Activated naive CD8-positive, alpha-beta T cell treated with anti-CD3 and anti-CD28 coated beads, Interleukin-2, amount 10 ng/mL, durations not matched to agents 7 days and 5 days (primary cell): ENCODE measurements at regions not wholly inside any gene's neighbourhood (a gene's known extent, or its start where the extent isn't known, plus 50 kb on each side); places are given as distances from the start of the nearest gene placed in this dataset.
"Not testable (repeated sequence)": the region's sequence is repeated elsewhere in the genome, so short reads cannot be mapped to it uniquely, and the experiment has no call there.

Experiments
- ATAC-seq: fragments of 150-1000 bp; cut with Tn5 transposase; one replicate; pipeline ENCODE4 v1.10.0; 2021; ENCODE audit warnings: low read depth, moderate library complexity
- POLR2A ChIA-PET: fragments of 350-600 bp; sonication (Branson Sonifier 250); formaldehyde crosslinking; loops from one replicate; lab custom pipeline; 2021; ENCODE audit warnings: antibody characterized with exemption; lab: Charles Lee
- DNase-seq: peaks from one replicate; pipeline ENCODE4 v3.0.0; 2021
- H3K27ac Mint-ChIP-seq: one replicate; pipeline ENCODE4 v1.8.0; 2022; ENCODE audit warnings: mild to moderate bottlenecking, mixed read lengths
- H3K27me3 Mint-ChIP-seq: one replicate; pipeline ENCODE4 v1.8.0; 2022; ENCODE audit warnings: mild to moderate bottlenecking, moderate library complexity, mixed read lengths
- H3K36me3 Mint-ChIP-seq: one replicate; pipeline ENCODE4 v1.8.0; 2021; ENCODE audit warnings: mild to moderate bottlenecking, mixed read lengths
- H3K4me1 Mint-ChIP-seq: one replicate; pipeline ENCODE4 v1.8.0; 2021; ENCODE audit warnings: mixed read lengths
- H3K4me3 Mint-ChIP-seq: one replicate; pipeline ENCODE4 v1.8.0; 2022; ENCODE audit warnings: mild to moderate bottlenecking, moderate library complexity, mixed read lengths
- H3K9me3 Mint-ChIP-seq: one replicate; pipeline ENCODE4 v1.8.0; 2021; ENCODE audit warnings: mixed read lengths

DNA sequence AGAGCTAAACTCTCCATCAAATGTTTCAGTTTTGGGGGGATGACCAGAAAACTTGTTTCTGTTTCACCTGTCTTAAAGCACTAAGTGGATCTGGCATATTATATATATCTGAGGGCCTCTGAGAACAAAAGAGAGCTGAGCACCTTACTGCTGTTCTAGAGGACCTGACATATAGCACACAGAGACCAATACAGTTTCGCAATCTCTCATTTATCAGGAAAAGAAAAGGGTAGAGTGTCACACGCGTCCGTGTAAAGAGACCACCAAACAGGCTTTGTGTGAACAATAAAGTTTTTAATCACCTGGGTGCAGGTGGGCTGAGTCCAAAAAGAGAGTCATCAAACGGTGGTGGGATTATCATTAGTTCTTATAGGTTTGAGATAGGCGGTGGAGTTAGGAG lies 434.5 kb upstream of the KCND2 start:
- Mint-ChIP-seq H3K36me3 (no peaks in the 10 kb centered on the region), H3K27me3 (no peaks in the 10 kb centered on the region), H3K4me1 (no peaks in the 10 kb centered on the region), H3K4me3 (no peak overlapping the region), H3K27ac (no peak overlapping the region), H3K9me3 (peaks cover 7% of the 10 kb centered on the region)
- DNase-seq (no peak), ATAC-seq (no peak)
- POLR2A ChIA-PET, result no interaction called here

GRCh38 chr7:119842337-119842736 lies 430.6 kb upstream of the KCND2 start:
- no peak overlapping the region for H3K27ac Mint-ChIP-seq
- DNase-seq (no peak), ATAC-seq (no peak)
- H3K4me3 Mint-ChIP-seq, result no peak overlapping the region
- H3K36me3 Mint-ChIP-seq, result no peaks in the 10 kb centered on the region
- POLR2A ChIA-PET, result no interaction called here
- H3K4me1 Mint-ChIP-seq, result no peaks in the 10 kb centered on the region
- H3K27me3 Mint-ChIP-seq, result no peaks in the 10 kb centered on the region
- peaks cover 10% of the 10 kb centered on the region for H3K9me3 Mint-ChIP-seq

DNA sequence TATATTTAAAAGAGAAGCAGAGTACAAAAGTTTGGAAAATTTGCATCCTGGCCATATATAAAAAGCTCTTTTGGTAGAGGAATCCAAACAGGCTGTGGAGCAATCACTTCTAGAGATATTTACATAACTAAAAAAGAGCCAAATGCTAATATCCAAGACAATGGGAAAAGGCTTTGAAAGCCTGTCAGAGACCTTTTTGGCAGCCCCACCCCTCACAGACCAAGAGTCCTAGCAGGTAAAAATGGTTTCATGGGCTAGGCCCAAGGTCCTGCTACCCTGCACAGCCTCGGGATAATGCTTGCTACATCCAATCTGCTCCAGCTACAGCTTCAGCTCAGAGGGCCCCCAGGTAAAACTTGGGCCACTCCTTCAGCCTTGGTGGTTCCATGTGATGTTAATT lies 430.2 kb upstream of the KCND2 start:
- no peak for ATAC-seq
- Mint-ChIP-seq H3K27me3 (no peaks in the 10 kb centered on the region), H3K4me3 (no peak overlapping the region), H3K9me3 (peaks cover 10% of the 10 kb centered on the region), H3K4me1 (no peaks in the 10 kb centered on the region), H3K27ac (no peak overlapping the region), H3K36me3 (no peaks in the 10 kb centered on the region)
- POLR2A ChIA-PET, result no interaction called here
- no peak for DNase-seq

DNA sequence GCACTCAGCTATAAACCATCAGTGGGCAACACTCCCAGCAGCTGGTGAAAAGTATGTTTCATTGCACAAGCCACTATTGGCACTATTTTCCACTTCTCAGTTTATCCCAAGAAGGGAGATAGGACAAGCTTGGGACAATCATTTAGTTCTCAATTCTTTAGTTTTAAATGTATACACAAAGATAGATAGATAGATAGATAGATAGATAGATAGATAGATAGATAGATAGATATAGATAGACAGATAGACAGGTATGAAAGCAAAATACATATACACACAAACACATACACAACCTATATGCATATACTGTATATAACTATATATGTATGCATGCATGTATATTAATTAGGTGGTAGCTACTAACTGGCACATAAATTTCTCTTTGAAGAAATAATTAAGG lies 411.6 kb upstream of the KCND2 start:
- DNase-seq (no peak), ATAC-seq (no peak)
- H3K36me3 Mint-ChIP-seq, result no peaks in the 10 kb centered on the region
- no peaks in the 10 kb centered on the region for H3K4me1 Mint-ChIP-seq
- H3K27me3 Mint-ChIP-seq, result no peaks in the 10 kb centered on the region
- peaks cover 8% of the 10 kb centered on the region for H3K9me3 Mint-ChIP-seq
- H3K27ac Mint-ChIP-seq, result no peak overlapping the region
- POLR2A ChIA-PET, result no interaction called here
- no peak overlapping the region for H3K4me3 Mint-ChIP-seq

DNA sequence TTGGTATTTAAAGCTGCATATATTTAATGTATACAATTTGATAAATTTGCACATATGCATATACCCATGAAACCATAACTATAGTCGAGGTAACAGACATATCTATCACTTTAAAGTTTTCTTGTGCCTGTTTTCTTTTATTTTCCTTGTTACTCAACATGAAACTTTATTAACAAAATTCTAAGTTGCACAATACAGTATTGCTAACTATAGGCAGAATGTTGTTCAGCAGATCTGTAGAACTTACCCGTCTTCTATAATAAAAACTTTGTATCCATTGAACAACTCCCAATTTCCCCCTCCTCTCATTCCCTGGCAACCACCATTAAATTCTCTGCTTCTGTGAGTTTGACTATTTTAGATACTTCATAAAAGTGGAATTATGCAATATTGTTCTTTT lies 404.6 kb upstream of the KCND2 start:
- Mint-ChIP-seq H3K36me3 (no peaks in the 10 kb centered on the region), H3K27ac (no peak overlapping the region), H3K4me1 (no peaks in the 10 kb centered on the region), H3K27me3 (no peaks in the 10 kb centered on the region), H3K9me3 (peaks cover 8% of the 10 kb centered on the region), H3K4me3 (no peak overlapping the region)
- no peak for DNase-seq
- POLR2A ChIA-PET, result no interaction called here
- ATAC-seq, result no peak

GRCh38 chr7:119879835-119880234 lies 393.1 kb upstream of the KCND2 start:
- ATAC-seq (no peak), DNase-seq (no peak)
- no peak overlapping the region for H3K27ac Mint-ChIP-seq
- H3K27me3 Mint-ChIP-seq, result no peaks in the 10 kb centered on the region
- H3K4me3 Mint-ChIP-seq, result no peak overlapping the region
- H3K9me3 Mint-ChIP-seq, result peaks cover 4% of the 10 kb centered on the region
- POLR2A ChIA-PET, result no interaction called here
- H3K36me3 Mint-ChIP-seq, result no peaks in the 10 kb centered on the region
- H3K4me1 Mint-ChIP-seq, result no peaks in the 10 kb centered on the region

GRCh38 chr7:119886007-119886406 lies 387.0 kb upstream of the KCND2 start:
- POLR2A ChIA-PET, result no interaction called here
- Mint-ChIP-seq H3K4me3 (no peak overlapping the region), H3K4me1 (no peaks in the 10 kb centered on the region), H3K36me3 (no peaks in the 10 kb centered on the region), H3K27ac (no peak overlapping the region), H3K9me3 (peaks cover 8% of the 10 kb centered on the region), H3K27me3 (no peaks in the 10 kb centered on the region)
- DNase-seq (no peak), ATAC-seq (no peak)

GRCh38 chr7:119886525-119886924 lies 386.4 kb upstream of the KCND2 start:
- H3K27me3 Mint-ChIP-seq, DNase-seq, H3K27ac Mint-ChIP-seq, H3K36me3 Mint-ChIP-seq, H3K4me3 Mint-ChIP-seq, ATAC-seq, H3K4me1 Mint-ChIP-seq, H3K9me3 Mint-ChIP-seq, POLR2A ChIA-PET: not testable (repeated sequence)

DNA sequence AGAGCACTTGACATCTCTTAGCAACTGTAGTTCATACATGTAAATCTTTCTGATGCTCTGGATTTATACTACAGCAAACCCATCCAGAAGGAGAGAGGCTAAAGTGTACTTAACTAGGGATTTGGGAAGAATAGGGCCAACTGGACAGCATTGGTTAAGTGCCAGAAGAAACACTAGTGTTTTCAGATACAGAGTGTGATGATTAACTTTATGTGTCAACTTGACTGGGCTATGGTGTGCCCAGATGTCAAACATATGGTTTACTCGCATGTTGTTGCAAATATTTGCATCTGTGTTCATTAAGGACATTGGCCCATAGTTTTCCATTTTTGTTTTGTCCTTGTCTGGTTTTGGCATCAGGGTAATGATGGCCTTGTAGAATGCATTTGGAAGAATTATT lies 384.7 kb upstream of the KCND2 start:
- ATAC-seq (no peak), DNase-seq (no peak)
- H3K27ac Mint-ChIP-seq, result no peak overlapping the region
- no peak overlapping the region for H3K4me3 Mint-ChIP-seq
- no peaks in the 10 kb centered on the region for H3K27me3 Mint-ChIP-seq
- H3K36me3 Mint-ChIP-seq, result no peaks in the 10 kb centered on the region
- peaks cover 8% of the 10 kb centered on the region for H3K9me3 Mint-ChIP-seq
- no peaks in the 10 kb centered on the region for H3K4me1 Mint-ChIP-seq
- POLR2A ChIA-PET, result no interaction called here

DNA sequence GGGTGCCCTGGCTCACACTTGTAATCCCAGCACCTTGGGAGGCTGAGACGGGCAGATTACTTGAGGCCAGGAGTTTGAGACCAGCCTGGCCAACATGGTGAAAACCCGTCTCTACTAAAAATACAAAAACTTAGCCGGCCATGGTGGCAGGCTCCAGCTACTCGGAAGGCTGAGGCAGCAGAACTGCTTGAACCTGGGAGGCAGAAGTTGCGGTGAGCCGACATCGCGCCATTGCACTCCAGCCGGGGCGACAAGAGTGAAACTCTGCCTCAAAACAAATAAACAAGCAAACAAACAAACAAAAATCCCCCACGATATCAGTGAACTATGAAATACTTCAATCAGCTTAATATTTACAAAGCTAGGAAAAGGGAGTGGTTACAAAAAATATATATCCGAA lies 382.3 kb upstream of the KCND2 start:
- Mint-ChIP-seq H3K27me3 (no peaks in the 10 kb centered on the region), H3K4me1 (no peaks in the 10 kb centered on the region), H3K27ac (no peak overlapping the region), H3K36me3 (no peaks in the 10 kb centered on the region), H3K9me3 (peaks cover 5% of the 10 kb centered on the region), H3K4me3 (no peak overlapping the region)
- ATAC-seq (no peak), DNase-seq (no peak)
- POLR2A ChIA-PET, result no interaction called here

DNA sequence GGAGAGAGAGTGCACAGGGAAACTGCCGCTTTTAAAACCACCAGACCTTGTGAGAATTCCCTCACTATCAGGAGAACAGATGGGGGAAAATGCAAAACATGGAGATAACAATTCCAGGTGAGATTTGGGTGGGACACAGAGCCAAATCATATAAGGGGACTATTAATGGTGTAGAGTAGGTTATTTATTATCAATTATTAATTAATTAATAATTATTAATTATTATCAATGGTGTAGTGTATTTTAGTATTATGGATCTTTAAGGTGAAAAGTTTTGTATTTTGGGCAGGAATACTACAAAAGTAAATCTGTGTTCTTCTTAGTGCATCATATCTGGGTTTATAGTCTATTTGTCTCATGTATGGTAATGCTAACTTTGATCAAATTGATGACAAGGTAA lies 377.7 kb upstream of the KCND2 start:
- POLR2A ChIA-PET, result no interaction called here
- DNase-seq, result no peak
- H3K27ac Mint-ChIP-seq, result no peak overlapping the region
- H3K9me3 Mint-ChIP-seq, result peaks cover 8% of the 10 kb centered on the region
- no peak overlapping the region for H3K4me3 Mint-ChIP-seq
- no peaks in the 10 kb centered on the region for H3K36me3 Mint-ChIP-seq
- no peaks in the 10 kb centered on the region for H3K27me3 Mint-ChIP-seq
- no peak for ATAC-seq
- H3K4me1 Mint-ChIP-seq, result no peaks in the 10 kb centered on the region

DNA sequence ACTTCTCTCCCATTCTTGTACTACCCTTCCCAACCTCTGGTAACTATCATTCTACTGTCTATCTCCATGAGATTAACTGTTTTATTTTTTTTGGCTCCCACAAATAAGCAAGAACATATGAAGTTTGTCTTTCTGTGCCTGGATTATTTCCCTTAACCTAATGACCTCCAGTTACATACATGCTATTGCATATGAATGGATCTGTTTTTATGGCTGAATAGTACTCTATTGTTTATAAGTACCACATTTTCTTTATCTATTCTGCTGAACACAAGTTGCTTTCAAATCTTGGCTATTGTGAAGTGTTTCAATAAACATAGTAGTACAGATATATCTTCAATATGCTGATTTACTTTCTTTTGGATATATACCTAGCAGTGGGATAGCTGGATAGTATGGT lies 376.6 kb upstream of the KCND2 start:
- H3K36me3 Mint-ChIP-seq, result no peaks in the 10 kb centered on the region
- no peaks in the 10 kb centered on the region for H3K27me3 Mint-ChIP-seq
- POLR2A ChIA-PET, result no interaction called here
- no peak overlapping the region for H3K4me3 Mint-ChIP-seq
- H3K9me3 Mint-ChIP-seq, result peaks cover 6% of the 10 kb centered on the region
- DNase-seq (no peak), ATAC-seq (no peak)
- no peak overlapping the region for H3K27ac Mint-ChIP-seq
- no peaks in the 10 kb centered on the region for H3K4me1 Mint-ChIP-seq

- POLR2A ChIA-PET, result no interaction called here
- H3K4me1 Mint-ChIP-seq, result no peaks in the 10 kb centered on the region
- H3K27ac Mint-ChIP-seq, result no peak overlapping the region
- H3K27me3 Mint-ChIP-seq, result no peaks in the 10 kb centered on the region
- no peaks in the 10 kb centered on the region for H3K36me3 Mint-ChIP-seq
- DNase-seq (no peak), ATAC-seq (no peak)
- H3K9me3 Mint-ChIP-seq, result peaks cover 9% of the 10 kb centered on the region
- no peak overlapping the region for H3K4me3 Mint-ChIP-seq
These were observed 371.8 kb upstream of the KCND2 start for GRCh38 chr7:119900996-119901672.

DNA sequence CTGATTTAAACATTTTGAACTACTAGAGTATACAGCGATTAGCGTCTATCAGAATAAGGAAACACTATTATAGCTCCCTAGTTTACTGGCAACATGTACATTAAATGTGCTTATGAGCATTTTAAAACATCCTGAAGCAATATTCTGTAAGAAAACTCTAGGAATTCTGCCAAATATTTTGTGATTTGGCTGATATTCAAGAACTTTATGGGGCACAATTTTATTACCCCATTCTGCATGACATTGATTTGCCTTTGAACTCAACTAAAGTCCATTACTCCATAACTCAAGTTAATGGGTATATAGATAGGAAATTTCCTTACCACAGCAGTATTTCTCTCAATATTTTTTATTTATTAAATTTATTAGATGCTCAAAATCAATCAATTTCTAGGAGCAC lies 369.9 kb upstream of the KCND2 start:
- Mint-ChIP-seq H3K9me3 (peaks cover 9% of the 10 kb centered on the region), H3K4me3 (no peak overlapping the region), H3K27ac (no peak overlapping the region), H3K27me3 (no peaks in the 10 kb centered on the region), H3K4me1 (no peaks in the 10 kb centered on the region), H3K36me3 (no peaks in the 10 kb centered on the region)
- ATAC-seq (no peak), DNase-seq (no peak)
- POLR2A ChIA-PET, result no interaction called here

DNA sequence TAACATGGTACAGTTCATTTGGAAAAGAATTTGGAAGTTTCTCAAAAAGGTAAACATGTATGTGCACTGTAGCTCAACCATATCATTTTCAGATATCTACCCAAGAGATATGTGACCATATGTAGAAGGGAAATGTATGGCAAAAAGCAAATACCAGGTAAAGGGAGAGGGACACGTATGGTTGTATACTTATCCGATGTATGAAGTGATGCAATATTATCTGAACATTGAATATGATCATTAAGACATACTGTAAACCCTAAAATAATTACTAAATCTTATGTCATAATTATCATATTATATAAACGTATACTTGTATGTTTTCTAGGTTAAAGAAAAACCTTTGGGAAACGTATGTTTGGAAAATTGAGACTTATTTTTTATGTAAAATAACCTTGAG lies 367.5 kb upstream of the KCND2 start:
- no peak for ATAC-seq
- Mint-ChIP-seq H3K4me3 (no peak overlapping the region), H3K27ac (no peak overlapping the region), H3K27me3 (no peaks in the 10 kb centered on the region), H3K4me1 (no peaks in the 10 kb centered on the region), H3K9me3 (peaks cover 11% of the 10 kb centered on the region), H3K36me3 (no peaks in the 10 kb centered on the region)
- POLR2A ChIA-PET, result no interaction called here
- no peak for DNase-seq
